ENCODE measurements at regions not wholly inside any gene's neighbourhood (a gene's known extent, or its start where the extent isn't known, plus 50 kb on each side); places are given as distances from the start of the nearest gene placed in this dataset.

DNA sequence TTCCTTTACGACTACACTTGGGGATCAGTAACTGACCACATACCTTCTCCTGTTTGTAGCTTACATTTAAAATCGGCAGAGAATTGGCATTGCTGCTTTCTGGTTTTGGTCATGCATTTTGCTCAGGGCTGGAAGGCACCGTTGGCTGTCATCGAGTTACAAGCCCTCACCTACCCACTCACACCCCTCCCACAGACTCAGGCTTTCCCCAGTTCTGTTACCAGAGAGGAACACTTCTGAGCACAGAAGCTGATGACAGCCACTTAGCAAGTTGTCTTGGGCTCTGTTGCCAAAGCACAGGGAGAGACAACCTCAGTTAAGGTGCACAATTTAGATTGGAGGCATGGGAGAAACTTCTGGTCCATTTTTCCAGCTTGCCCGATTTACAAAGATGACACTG, 204.8 kb upstream of the TOPAZ1 start:
- TF ChIP-seq RAD21 (IDR thresholded peaks at IDR 0.05; ENCODE audit: low read length) (no peak), POLR2A (IDR thresholded peaks at IDR 0.05; ENCODE audit: low read depth, low read length) (no peak), SMC3 (IDR thresholded peaks at IDR 0.05; ENCODE audit: low read depth, low read length) (no peak), BHLHE40 (IDR thresholded peaks at IDR 0.05; ENCODE audit: low read depth, low read length) (no peak), CHD1 (IDR thresholded peaks at IDR 0.05; ENCODE audit: low read depth, low read length) (no peak), MXI1 (IDR thresholded peaks at IDR 0.05; ENCODE audit: borderline replicate concordance, low read depth, low read length) (no peak), FOS (IDR thresholded peaks at IDR 0.05; ENCODE audit: low read depth, low read length) (no peak), CTCF (conservative IDR thresholded peaks at IDR 0.05; ENCODE audit: low read depth, low read length) (no peak), NFE2L2 (IDR thresholded peaks at IDR 0.05; ENCODE audit: low read depth, low read length) (no peak)
- TF ChIP-seq, protein P1, sequence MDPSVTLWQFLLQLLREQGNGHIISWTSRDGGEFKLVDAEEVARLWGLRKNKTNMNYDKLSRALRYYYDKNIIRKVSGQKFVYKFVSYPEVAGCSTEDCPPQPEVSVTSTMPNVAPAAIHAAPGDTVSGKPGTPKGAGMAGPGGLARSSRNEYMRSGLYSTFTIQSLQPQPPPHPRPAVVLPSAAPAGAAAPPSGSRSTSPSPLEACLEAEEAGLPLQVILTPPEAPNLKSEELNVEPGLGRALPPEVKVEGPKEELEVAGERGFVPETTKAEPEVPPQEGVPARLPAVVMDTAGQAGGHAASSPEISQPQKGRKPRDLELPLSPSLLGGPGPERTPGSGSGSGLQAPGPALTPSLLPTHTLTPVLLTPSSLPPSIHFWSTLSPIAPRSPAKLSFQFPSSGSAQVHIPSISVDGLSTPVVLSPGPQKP (IDR thresholded peaks at IDR 0.05; ENCODE audit: borderline replicate concordance, low read depth, low read length), result no peak
- no peak overlapping the region for H4K8ac ChIP-seq (ENCODE audit: low read depth in 2 of 2, low read length in 2 of 2)
- intact Hi-C loops (cut with micrococcal nuclease), result no loop called here
- H4K20me1 ChIP-seq (ENCODE audit: insufficient read depth, low read length), result no peaks in the 10 kb centered on the region
- no peak overlapping the region for H3K27ac ChIP-seq (ENCODE audit: insufficient read depth, low read length)
- H3K4me1 ChIP-seq (ENCODE audit: control insufficient read depth, insufficient read depth, low read length), result no peaks in the 10 kb centered on the region
- H4K91ac ChIP-seq (ENCODE audit: insufficient read depth, low read depth, low read length), result no peak overlapping the region
- no peak overlapping the region for H2BK120ac ChIP-seq (ENCODE audit: low read depth, low read length)
- H2BK20ac ChIP-seq (ENCODE audit: low read depth, low read length), result no peak overlapping the region
- H3K36me3 ChIP-seq (ENCODE audit: control insufficient read depth, insufficient read depth, low read length), result no peaks in the 10 kb centered on the region
- H3K27me3 ChIP-seq (ENCODE audit: control insufficient read depth, insufficient read depth, low read length), result peaks cover 10% of the 10 kb centered on the region
- CTCF ChIA-PET, result interaction anchor here (0.5 kb wide), 1 partner anchor 277 kb away, joined by 4 read pairs; no protein-coding TSS in a partner anchor
- dilution Hi-C loops (cut with HindIII; ENCODE audit: low sequenced_read_pairs, unreplicated experiment), result no loop called here
- POLR2A ChIA-PET (ENCODE audit: unreplicated experiment), result no interaction called here
- H3K9ac ChIP-seq (ENCODE audit: low read depth, low read length), result no peak overlapping the region
- in situ Hi-C loops (cut with MboI; ENCODE audit: low sequenced_read_pairs), result no loop called here
- H3K9me3 ChIP-seq (ENCODE audit: control insufficient read depth, insufficient read depth, low read length), result no peaks in the 10 kb centered on the region
- H3K23ac ChIP-seq (ENCODE audit: low read depth, low read length), result no peak overlapping the region
- no peak overlapping the region for H2BK15ac ChIP-seq (ENCODE audit: low read depth, low read length)
- DNase-seq, result no peak
- no peak overlapping the region for H4K5ac ChIP-seq (ENCODE audit: low read depth, low read length)
- H3K79me1 ChIP-seq (ENCODE audit: low read depth in 1 of 2, low read length in 2 of 2), result no peaks in the 10 kb centered on the region
- no peaks in the 10 kb centered on the region for H3K9me1 ChIP-seq (ENCODE audit: insufficient read depth, low read length)
- no peak overlapping the region for H3K14ac ChIP-seq (replicated peaks; ENCODE audit: low read depth, low read length)
- no peak overlapping the region for H3K4me3 ChIP-seq (ENCODE audit: insufficient read depth, low read depth, low read length)
- no peak overlapping the region for H2BK5ac ChIP-seq (ENCODE audit: low read depth, low read length, poor library complexity, severe bottlenecking)
- no peak overlapping the region for H2AFZ ChIP-seq (replicated peaks; ENCODE audit: low read length, poor library complexity)
- ATAC-seq (ENCODE audit: low read depth), result no peak
- H3K4me2 ChIP-seq (ENCODE audit: low read depth, low read length), result no peak overlapping the region
- no peak overlapping the region for H2AK9ac ChIP-seq (replicated peaks; ENCODE audit: low read depth, low read length, poor library complexity)
- no peak overlapping the region for H3K18ac ChIP-seq (ENCODE audit: low read depth, low read length)
- H2AK5ac ChIP-seq (ENCODE audit: low read depth, low read length), result no peak overlapping the region
- BruUV-seq (replicated peaks), result no TSS peak
- WGBS, 2 experiments (ENCODE audit: extremely low coverage in 2 of 2, insufficient read length in 1 of 2), result 67% methylated on average over 1 of the region's 5 CpGs; no CpG with 5 or more reads in 1 of the 2 experiments
- no peak overlapping the region for H3K4ac ChIP-seq (ENCODE audit: low read depth, low read length)
- H3K56ac ChIP-seq (ENCODE audit: extremely low read depth, insufficient read depth, low read length), result no peak overlapping the region

All from IMR-90 (cell line).